ENCODE measurements at regions not wholly inside any gene's neighbourhood (a gene's known extent, or its start where the extent isn't known, plus 50 kb on each side); places are given as distances from the start of the nearest gene placed in this dataset.

DNA sequence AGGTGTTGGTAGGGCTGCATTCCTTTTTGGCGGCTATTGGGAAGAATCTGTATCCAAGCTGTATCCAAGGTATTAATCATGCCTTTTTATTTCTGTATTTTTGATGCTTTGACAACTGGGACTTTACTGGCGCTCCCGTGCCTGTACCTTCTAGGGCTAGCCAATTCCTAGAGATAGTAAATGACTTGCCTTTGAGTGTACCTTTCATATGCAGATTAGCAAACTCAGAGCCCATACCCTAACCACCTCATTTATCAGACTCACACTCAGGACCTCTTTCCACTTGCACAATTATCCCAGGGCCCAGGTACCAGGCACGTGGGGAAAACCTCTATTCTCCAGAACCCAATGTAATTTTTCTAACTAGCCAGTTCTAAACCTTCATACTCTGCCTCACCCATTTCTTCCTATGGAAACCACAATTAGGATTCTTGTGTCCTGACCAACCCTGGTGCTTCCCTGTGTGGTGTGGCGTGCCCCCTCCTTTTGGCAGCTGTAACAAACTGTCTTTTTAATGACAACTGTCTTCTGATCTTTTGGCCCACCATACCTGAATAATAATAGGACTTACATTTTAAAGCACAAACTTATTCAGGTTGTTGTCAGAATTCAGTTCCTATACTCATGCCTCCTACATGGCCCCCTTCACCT, 65.8 kb upstream of the PNPT1 start:
- H3K4me1 ChIP-seq (ENCODE audit: control insufficient read depth in 1 of 2, insufficient read depth in 2 of 2, low read length in 2 of 2), result no peaks in the 10 kb centered on the region
- H3K14ac ChIP-seq (ENCODE audit: low read length), result no peak overlapping the region
- no peak overlapping the region for H3K4me3 ChIP-seq (ENCODE audit: low read depth, low read length)
- no peaks in the 10 kb centered on the region for H3K9me3 ChIP-seq (ENCODE audit: insufficient read depth, low read depth, low read length)
- H3K79me2 ChIP-seq (ENCODE audit: control insufficient read depth, insufficient read depth, low read length, poor library complexity), result no peaks in the 10 kb centered on the region
- no peak overlapping the region for H3K9ac ChIP-seq (ENCODE audit: low read length)
- no peak overlapping the region for H3K18ac ChIP-seq (ENCODE audit: low read length)
- no peak for DNase-seq
- no peaks in the 10 kb centered on the region for H3K79me1 ChIP-seq (ENCODE audit: low read length)
- WGBS (ENCODE audit: extremely low coverage, insufficient coverage, insufficient read length), result no CpG with 5 or more reads among the region's 5 CpGs
- H3K36me3 ChIP-seq (ENCODE audit: control insufficient read depth in 1 of 2, insufficient read depth in 2 of 2, low read length in 2 of 2), result no peaks in the 10 kb centered on the region
- no peak overlapping the region for H2BK5ac ChIP-seq (ENCODE audit: low read depth, low read length, poor library complexity)
- no peak overlapping the region for H2BK120ac ChIP-seq (ENCODE audit: insufficient read depth, low read length, poor library complexity)
- H3K23ac ChIP-seq (ENCODE audit: low read length), result no peak overlapping the region
- H4K12ac ChIP-seq (ENCODE audit: low read depth, low read length), result no peak overlapping the region
- no peak overlapping the region for H3K27ac ChIP-seq (ENCODE audit: low read depth, low read length)
- H2AK5ac ChIP-seq (ENCODE audit: low read length), result no peak overlapping the region
- no peak overlapping the region for H4K91ac ChIP-seq (ENCODE audit: low read depth, low read length)
- H3K4ac ChIP-seq (ENCODE audit: low read depth, low read length), result no peak overlapping the region
- H3K27me3 ChIP-seq (ENCODE audit: insufficient read depth, low read length), result no peaks in the 10 kb centered on the region
- no peak overlapping the region for H4K8ac ChIP-seq (ENCODE audit: low read depth, low read length)
- no peak overlapping the region for H2AFZ ChIP-seq (ENCODE audit: insufficient read depth, low read length, poor library complexity)
- no peak overlapping the region for H2BK12ac ChIP-seq (ENCODE audit: low read length)
- no peak overlapping the region for H3K4me2 ChIP-seq (ENCODE audit: low read length)

DNA sequence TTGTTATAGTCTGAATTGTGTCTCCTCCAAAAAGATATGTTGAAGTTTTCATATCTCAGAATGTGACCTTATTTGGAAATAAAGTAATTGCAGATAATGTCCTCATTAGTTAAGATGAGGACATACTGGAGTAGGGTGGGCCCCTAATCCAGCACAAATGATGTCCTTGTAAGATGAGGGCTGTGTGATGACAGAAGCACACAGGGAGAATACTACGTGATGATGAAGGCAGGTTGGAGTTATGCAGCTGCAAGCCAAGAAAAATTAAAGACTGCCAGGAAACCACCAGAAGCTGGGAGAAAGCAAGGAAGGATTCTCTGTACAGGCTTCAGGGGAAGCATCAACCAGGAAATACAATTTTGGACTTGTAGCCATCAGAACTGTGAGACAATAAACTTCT, 58.3 kb upstream of the PNPT1 start:
- WGBS (ENCODE audit: extremely low coverage, insufficient coverage, insufficient read length), result no CpG with 5 or more reads among the region's 1 CpG
- Histone ChIP-seq H3K23ac (ENCODE audit: low read length) (no peak overlapping the region), H3K79me1 (ENCODE audit: low read length) (no peaks in the 10 kb centered on the region), H3K4me1 (ENCODE audit: control insufficient read depth in 1 of 2, insufficient read depth in 2 of 2, low read length in 2 of 2) (no peaks in the 10 kb centered on the region), H2BK5ac (ENCODE audit: low read depth, low read length, poor library complexity) (no peak overlapping the region), H3K9me3 (ENCODE audit: insufficient read depth, low read depth, low read length) (no peaks in the 10 kb centered on the region), H3K27ac (ENCODE audit: low read depth, low read length) (no peak overlapping the region), H3K79me2 (ENCODE audit: control insufficient read depth, insufficient read depth, low read length, poor library complexity) (no peaks in the 10 kb centered on the region), H3K4ac (ENCODE audit: low read depth, low read length) (no peak overlapping the region), H2AFZ (ENCODE audit: insufficient read depth, low read length, poor library complexity) (no peak overlapping the region), H3K4me3 (ENCODE audit: low read depth, low read length) (no peak overlapping the region), H4K12ac (ENCODE audit: low read depth, low read length) (no peak overlapping the region), H3K9ac (ENCODE audit: low read length) (no peak overlapping the region), H4K8ac (ENCODE audit: low read depth, low read length) (no peak overlapping the region), H3K18ac (ENCODE audit: low read length) (no peak overlapping the region), H2BK120ac (ENCODE audit: insufficient read depth, low read length, poor library complexity) (no peak overlapping the region), H3K4me2 (ENCODE audit: low read length) (no peak overlapping the region), H3K14ac (ENCODE audit: low read length) (no peak overlapping the region), H2BK12ac (ENCODE audit: low read length) (no peak overlapping the region), H4K91ac (ENCODE audit: low read depth, low read length) (no peak overlapping the region), H3K36me3 (ENCODE audit: control insufficient read depth in 1 of 2, insufficient read depth in 2 of 2, low read length in 2 of 2) (no peaks in the 10 kb centered on the region), H2AK5ac (ENCODE audit: low read length) (no peak overlapping the region), H3K27me3 (ENCODE audit: insufficient read depth, low read length) (no peaks in the 10 kb centered on the region)
- no peak for DNase-seq

DNA sequence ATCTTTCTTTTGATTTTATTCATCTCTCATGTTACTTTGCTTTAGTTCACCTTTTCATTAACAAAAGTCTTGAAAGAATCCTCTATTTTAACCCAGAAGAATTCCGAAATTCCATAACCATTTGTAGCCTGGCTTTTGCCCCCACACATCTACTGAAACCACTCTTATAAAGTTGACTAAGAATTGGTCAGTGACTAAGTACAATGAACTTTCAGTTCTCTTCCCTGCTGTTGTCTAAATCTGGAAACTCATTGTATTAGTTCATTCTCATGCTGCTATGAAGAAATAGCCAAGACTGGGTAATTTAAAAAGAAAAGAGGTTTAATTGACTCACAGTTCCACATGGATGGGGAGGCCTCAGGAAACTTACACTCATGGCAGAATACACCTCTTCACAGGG, 49.9 kb upstream of the PNPT1 start:
- no peaks in the 10 kb centered on the region for H3K9me3 ChIP-seq (ENCODE audit: insufficient read depth, low read depth, low read length)
- no peak overlapping the region for H2BK120ac ChIP-seq (ENCODE audit: insufficient read depth, low read length, poor library complexity)
- H3K4me2 ChIP-seq (ENCODE audit: low read length), result no peak overlapping the region
- no peak overlapping the region for H2BK12ac ChIP-seq (ENCODE audit: low read length)
- H2BK5ac ChIP-seq (ENCODE audit: low read depth, low read length, poor library complexity), result no peak overlapping the region
- H3K79me2 ChIP-seq (ENCODE audit: control insufficient read depth, insufficient read depth, low read length, poor library complexity), result no peaks in the 10 kb centered on the region
- no peak overlapping the region for H3K14ac ChIP-seq (ENCODE audit: low read length)
- no peaks in the 10 kb centered on the region for H3K36me3 ChIP-seq (ENCODE audit: control insufficient read depth in 1 of 2, insufficient read depth in 2 of 2, low read length in 2 of 2)
- H3K18ac ChIP-seq (ENCODE audit: low read length), result no peak overlapping the region
- H4K12ac ChIP-seq (ENCODE audit: low read depth, low read length), result no peak overlapping the region
- no peak overlapping the region for H4K91ac ChIP-seq (ENCODE audit: low read depth, low read length)
- H4K8ac ChIP-seq (ENCODE audit: low read depth, low read length), result no peak overlapping the region
- WGBS (ENCODE audit: extremely low coverage, insufficient coverage, insufficient read length), result no CpG with 5 or more reads among the region's 1 CpG
- no peak overlapping the region for H3K23ac ChIP-seq (ENCODE audit: low read length)
- no peak overlapping the region for H3K4me3 ChIP-seq (ENCODE audit: low read depth, low read length)
- no peak for DNase-seq
- no peaks in the 10 kb centered on the region for H3K27me3 ChIP-seq (ENCODE audit: insufficient read depth, low read length)
- no peak overlapping the region for H3K4ac ChIP-seq (ENCODE audit: low read depth, low read length)
- no peaks in the 10 kb centered on the region for H3K79me1 ChIP-seq (ENCODE audit: low read length)
- H3K4me1 ChIP-seq (ENCODE audit: control insufficient read depth in 1 of 2, insufficient read depth in 2 of 2, low read length in 2 of 2), result no peaks in the 10 kb centered on the region
- no peak overlapping the region for H3K27ac ChIP-seq (ENCODE audit: low read depth, low read length)
- no peak overlapping the region for H2AFZ ChIP-seq (ENCODE audit: insufficient read depth, low read length, poor library complexity)
- no peak overlapping the region for H3K9ac ChIP-seq (ENCODE audit: low read length)
- no peak overlapping the region for H2AK5ac ChIP-seq (ENCODE audit: low read length)

All from trophoblast cell (in vitro differentiated cells and primary cell).